H1 (cell line): ENCODE measurements at regions not wholly inside any gene's neighbourhood (a gene's known extent, or its start where the extent isn't known, plus 50 kb on each side); places are given as distances from the start of the nearest gene placed in this dataset.

ENCODE experiments used
- CTCF ChIA-PET: fragments of 300-600 bp; sonication (Branson Sonifier 250); formaldehyde crosslinking; loops from one replicate; lab custom pipeline; 2021; ENCODE audit not compliant: partially characterized antibody; lab: Charles Lee
- POLR2A ChIA-PET: fragments of 300-600 bp; sonication (Branson Sonifier 250); formaldehyde crosslinking; loops from one replicate; lab custom pipeline; 2021; ENCODE audit warnings: inconsistent platforms; ENCODE audit not compliant: partially characterized antibody; lab: Charles Lee
- DNase-seq, 2 experiments: peaks; one replicate each; pipeline versions ENCODE4 v3.0.0 to v3.0.0-alpha.2; 2010 to 2022; ENCODE audit warnings: low spot score in 2 of 2, low read depth in 1 of 2, mixed read lengths in 1 of 2
- FAIRE-seq: peaks from 2 replicates; lab custom pipeline; 2011; peaks lifted over from hg19 to GRCh38; lab: Jason Lieb, UNC
- H2AFZ ChIP-seq: 2 replicates; pipeline ENCODE4 v1.8.1; 2012; ENCODE audit warnings: low read length, inconsistent platforms
- H2AK5ac ChIP-seq: 2 replicates; pipeline ENCODE4 v1.6.1; 2013; ENCODE audit warnings: low read depth, low read length
- H2BK120ac ChIP-seq: replicated peaks from 2 replicates; pipeline ENCODE3; 2013; ENCODE audit warnings: low read depth, low read length, inconsistent platforms
- H2BK12ac ChIP-seq: 2 replicates; pipeline ENCODE4 v1.6.1; 2013; ENCODE audit warnings: low read depth, low read length
- H2BK15ac ChIP-seq: 2 replicates; pipeline ENCODE4 v1.6.1; 2013; ENCODE audit warnings: low read length
- H2BK20ac ChIP-seq: 2 replicates; pipeline ENCODE4 v1.6.1; 2013; ENCODE audit warnings: low read length
- H2BK5ac ChIP-seq: 2 replicates; pipeline ENCODE4 v1.6.1; 2013; ENCODE audit warnings: low read depth, low read length
- H3K14ac ChIP-seq: 2 replicates; pipeline ENCODE4 v1.6.1; 2013; ENCODE audit warnings: inconsistent platforms; ENCODE audit not compliant: insufficient read length
- H3K18ac ChIP-seq: 2 replicates; pipeline ENCODE4 v1.6.1; 2013; ENCODE audit warnings: low read length; ENCODE audit errors: extremely low read depth
- H3K23ac ChIP-seq: 2 replicates; pipeline ENCODE4 v1.6.1; 2013; ENCODE audit warnings: inconsistent platforms; ENCODE audit not compliant: insufficient read length
- H3K23me2 ChIP-seq: 2 replicates; pipeline ENCODE4 v1.6.1; 2013; ENCODE audit warnings: low read depth, low read length
- H3K27ac ChIP-seq: 2 replicates; pipeline ENCODE4 v1.6.1; 2011; ENCODE audit warnings: low read depth, low read length, inconsistent platforms
- H3K27me3 ChIP-seq, 4 experiments: replicated peaks in 1 of 4; 1 replicate in 1 of 4; 2 replicates in 3 of 4; pipeline versions ENCODE4 v1.6.1 to v1.8.1; 2011 to 2013; ENCODE audit warnings: low read length in 3 of 4, mild to moderate bottlenecking in 3 of 4, inconsistent platforms in 2 of 4, mixed read lengths in 2 of 4, moderate library complexity in 1 of 4; ENCODE audit not compliant: control insufficient read depth in 3 of 4, insufficient read depth in 3 of 4; ENCODE audit errors: extremely low read depth in 1 of 4
- H3K36me3 ChIP-seq, 4 experiments: 2 replicates each; pipeline versions ENCODE4 v1.6.1 to v1.8.1; 2011 to 2013; ENCODE audit warnings: mild to moderate bottlenecking in 4 of 4, low read length in 3 of 4, moderate library complexity in 2 of 4, control low read depth in 1 of 4, inconsistent platforms in 1 of 4; ENCODE audit not compliant: insufficient read depth in 4 of 4, control insufficient read depth in 2 of 4
- H3K4ac ChIP-seq: replicated peaks from 2 replicates; pipeline ENCODE3; 2013; ENCODE audit warnings: low read length, low read depth, mixed read lengths, inconsistent platforms; ENCODE audit not compliant: insufficient read length
- H3K4me1 ChIP-seq, 4 experiments: replicated peaks in 1 of 4; 1 replicate in 1 of 4; 2 replicates in 3 of 4; pipeline versions ENCODE4 v1.6.1 to v1.8.1; 2011 to 2013; ENCODE audit warnings: low read length in 3 of 4, inconsistent platforms in 2 of 4, mixed read lengths in 1 of 4; ENCODE audit not compliant: insufficient read depth in 4 of 4, control insufficient read depth in 3 of 4
- H3K4me2 ChIP-seq, 2 experiments: 2 replicates each; pipeline versions ENCODE4 v1.6.1 to v1.8.1; 2011 to 2013; ENCODE audit warnings: low read depth in 2 of 2, low read length in 2 of 2, control low read depth in 1 of 2, inconsistent platforms in 1 of 2, mild to moderate bottlenecking in 1 of 2; ENCODE audit not compliant: insufficient read depth in 1 of 2
- H3K4me3 ChIP-seq, 4 experiments: fragments of 200-600, 300-600 bp in 1 of 4; sonication (generic), shearing (Covaris generic), sonication (Bioruptor Twin) in 1 of 4; 2 replicates each; pipeline versions ENCODE4 v1.5.1 to v1.8.1; 2011 to 2016; ENCODE audit warnings: low read length in 4 of 4, low read depth in 3 of 4, control low read depth in 2 of 4, inconsistent platforms in 2 of 4, mild to moderate bottlenecking in 2 of 4, mixed read lengths in 1 of 4, moderate library complexity in 1 of 4; ENCODE audit not compliant: insufficient read depth in 2 of 4; ENCODE audit errors: extremely low read depth in 1 of 4
- H3K56ac ChIP-seq: replicated peaks from 2 replicates; pipeline ENCODE3; 2013; ENCODE audit warnings: low read depth, mild to moderate bottlenecking, mixed read lengths, low read length, inconsistent platforms; ENCODE audit not compliant: insufficient read length
- H3K79me1 ChIP-seq: 2 replicates; pipeline ENCODE4 v1.6.1; 2013; ENCODE audit warnings: low read depth, low read length, control low read depth
- H3K79me2 ChIP-seq, 2 experiments: 2 replicates each; pipeline versions ENCODE4 v1.6.1 to v1.8.1; 2012 to 2013; ENCODE audit warnings: low read length in 2 of 2, mild to moderate bottlenecking in 2 of 2, inconsistent platforms in 1 of 2; ENCODE audit not compliant: insufficient read depth in 2 of 2, control insufficient read depth in 1 of 2
- H3K9ac ChIP-seq, 4 experiments: replicated peaks in 1 of 4; 1 replicate in 1 of 4; 2 replicates in 3 of 4; pipeline versions ENCODE4 v1.6.1 to v1.8.1; 2011 to 2013; ENCODE audit warnings: low read depth in 3 of 4, low read length in 3 of 4, control low read depth in 2 of 4, mild to moderate bottlenecking in 2 of 4, moderate library complexity in 2 of 4, inconsistent platforms in 1 of 4; ENCODE audit errors: extremely low read depth in 1 of 4
- H3K9me3 ChIP-seq, 2 experiments: 2 replicates each; pipeline versions ENCODE4 v1.6.1 to v1.8.1; 2012 to 2013; ENCODE audit warnings: mild to moderate bottlenecking in 2 of 2, moderate library complexity in 2 of 2, control low read depth in 1 of 2, inconsistent platforms in 1 of 2, low read depth in 1 of 2, low read length in 1 of 2, mixed read lengths in 1 of 2; ENCODE audit not compliant: insufficient read depth in 2 of 2
- H4K20me1 ChIP-seq, 2 experiments: replicated peaks in 1 of 2; 2 replicates each; pipeline versions ENCODE3 to v1.8.1; 2011 to 2013; ENCODE audit warnings: inconsistent platforms in 2 of 2, low read length in 2 of 2, mild to moderate bottlenecking in 1 of 2; ENCODE audit not compliant: insufficient read depth in 2 of 2, control insufficient read depth in 1 of 2
- H4K5ac ChIP-seq: 2 replicates; pipeline ENCODE4 v1.6.1; 2013; ENCODE audit warnings: low read length, low read depth, mixed read lengths, inconsistent platforms; ENCODE audit not compliant: insufficient read length
- H4K8ac ChIP-seq: 2 replicates; pipeline ENCODE4 v1.8.0; 2013; ENCODE audit warnings: mild to moderate bottlenecking, moderate library complexity, low read length, inconsistent platforms; ENCODE audit not compliant: insufficient read depth; ENCODE audit errors: extremely low read depth
- H4K91ac ChIP-seq: replicated peaks from 2 replicates; pipeline ENCODE3; 2013; ENCODE audit warnings: low read length, mixed read lengths, inconsistent platforms; ENCODE audit not compliant: insufficient read length
- BCL11A ChIP-seq, 2 experiments: IDR thresholded peaks; one replicate each; pipeline ENCODE4 v1.6.1; 2011; ENCODE audit warnings: low read depth in 2 of 2, low read length in 2 of 2, mild to moderate bottlenecking in 2 of 2
- CBX5 ChIP-seq: fragments of 300-800, 300-1000 bp; sonication (generic); IDR thresholded peaks from 2 replicates; pipeline ENCODE4 v1.7.1; 2016; ENCODE audit warnings: antibody characterized with exemption, low read length, low read depth
- CBX8 ChIP-seq: fragments of 300-800, 300-1000 bp; sonication (generic); IDR thresholded peaks from 2 replicates; pipeline ENCODE4 v1.7.1; 2016; ENCODE audit warnings: low read depth, low read length, borderline replicate concordance
- CHD2 ChIP-seq: IDR thresholded peaks from 2 replicates; pipeline ENCODE4 v1.6.1; 2012; ENCODE audit warnings: low read length, improper control_type of control experiment
- EGR1 ChIP-seq: IDR thresholded peaks from 2 replicates; pipeline ENCODE4 v1.6.1; 2011; ENCODE audit warnings: low read depth, low read length, borderline replicate concordance
- HDAC2 ChIP-seq, 2 experiments: fragments of 300-600 bp in 1 of 2; sonication (generic) in 1 of 2; IDR thresholded peaks; 2 replicates each; pipeline ENCODE4 v1.6.1; 2011 to 2012; ENCODE audit warnings: low read depth in 2 of 2, low read length in 2 of 2, mild to moderate bottlenecking in 2 of 2, moderate library complexity in 2 of 2, borderline replicate concordance in 1 of 2, inconsistent platforms in 1 of 2
- JUND ChIP-seq: IDR thresholded peaks from 2 replicates; pipeline ENCODE4 v1.6.1; 2011; ENCODE audit warnings: mild to moderate bottlenecking, improper control_type of control experiment, low read length
- NANOG ChIP-seq: IDR thresholded peaks from 2 replicates; pipeline ENCODE4 v1.6.1; 2011; ENCODE audit warnings: low read length, low read depth, mild to moderate bottlenecking, inconsistent platforms; ENCODE audit not compliant: insufficient read depth, poor library complexity, severe bottlenecking
- NRF1 ChIP-seq: IDR thresholded peaks from 2 replicates; pipeline ENCODE4 v1.6.1; 2011; ENCODE audit warnings: mild to moderate bottlenecking, low read depth, low read length, improper control_type of control experiment
- RBBP5 ChIP-seq: IDR thresholded peaks from 2 replicates; pipeline ENCODE4 v1.7.1; 2012; ENCODE audit warnings: low read depth, mild to moderate bottlenecking, inconsistent platforms, low read length, moderate library complexity, borderline replicate concordance
- RFX5 ChIP-seq: IDR thresholded peaks from 2 replicates; pipeline ENCODE4 v1.6.1; 2011; ENCODE audit warnings: low read depth, low read length, improper control_type of control experiment, borderline replicate concordance
- RXRA ChIP-seq: IDR thresholded peaks from 2 replicates; pipeline ENCODE4 v1.6.1; 2011; ENCODE audit warnings: low read depth, mild to moderate bottlenecking, low read length, moderate library complexity; ENCODE audit not compliant: insufficient read depth
- SRF ChIP-seq: IDR thresholded peaks from 2 replicates; pipeline ENCODE4 v1.6.1; 2011; ENCODE audit warnings: mild to moderate bottlenecking, low read depth, low read length, moderate library complexity
- SUZ12 ChIP-seq: fragments of 200-600 bp; sonication (generic); IDR thresholded peaks from 2 replicates; pipeline ENCODE4 v1.6.1; 2012; ENCODE audit warnings: mild to moderate bottlenecking, inconsistent platforms, low read length, moderate library complexity, mixed read lengths
- YY1 ChIP-seq: IDR thresholded peaks from 2 replicates; pipeline ENCODE4 v1.6.1; 2011; ENCODE audit warnings: low read depth, mild to moderate bottlenecking, low read length
- WGBS, 2 experiments: shearing (Covaris generic) in 1 of 2; methylation state at CpG; one replicate each; pipeline versions ENCODE4 v1.1.6 to v1.1.7; 2013 to 2015; ENCODE audit warnings: low lambda C conversion rate in 2 of 2, mixed read lengths in 2 of 2, inconsistent platforms in 1 of 2, low coverage in 1 of 2, missing lambda C conversion rate in 1 of 2; ENCODE audit not compliant: insufficient replicate concordance in 2 of 2, insufficient coverage in 1 of 2, insufficient read length in 1 of 2; ENCODE audit errors: extremely low coverage in 1 of 2, missing lambda C conversion rate in 1 of 2; 5-methylcytosine and 5-hydroxymethylcytosine counted together

DNA sequence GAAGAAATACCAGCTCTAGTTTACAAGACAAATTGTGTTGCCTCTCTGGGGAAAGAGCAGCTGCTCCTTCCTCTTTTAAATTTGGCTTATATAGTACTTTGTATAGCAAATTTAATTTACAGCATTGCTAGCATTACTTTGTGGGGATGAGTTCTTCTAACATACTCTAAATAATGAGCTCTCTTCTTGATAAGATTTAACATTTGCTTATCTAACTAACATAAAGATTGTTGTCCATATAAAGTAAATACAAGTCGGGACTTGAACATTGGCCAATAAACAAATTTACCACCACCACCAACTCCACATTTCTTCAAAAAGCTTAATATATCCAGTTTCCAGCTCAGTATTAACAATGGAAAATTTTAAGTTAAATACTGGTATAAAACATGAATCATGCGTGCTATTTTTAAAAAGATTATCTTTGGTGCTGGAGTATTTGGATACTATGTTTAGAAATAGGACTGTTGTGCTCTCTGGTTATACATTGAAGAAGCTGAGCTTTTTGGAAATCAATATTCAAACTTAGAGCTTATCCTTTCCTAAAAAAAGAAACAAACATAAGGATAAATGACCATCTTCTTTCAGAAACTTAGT, 1146.9 kb upstream of the GJE1 start:
- no peaks in the 10 kb centered on the region for H3K36me3 ChIP-seq
- no peak overlapping the region for H2AK5ac ChIP-seq
- H2BK120ac ChIP-seq = no peak overlapping the region
- H3K4me1 ChIP-seq = no peaks in the 10 kb centered on the region
- H3K79me2 ChIP-seq = no peaks in the 10 kb centered on the region
- no peak for DNase-seq
- ChIA-PET CTCF (no interaction called here), POLR2A (no interaction called here)
- H2AFZ ChIP-seq = no peak overlapping the region
- no peak overlapping the region for H3K4me2 ChIP-seq
- no peak overlapping the region for H3K4ac ChIP-seq
- no peak overlapping the region for H2BK5ac ChIP-seq
- no peak overlapping the region for H3K56ac ChIP-seq
- H3K9me3 ChIP-seq = no peaks in the 10 kb centered on the region
- FAIRE-seq = no peak
- H2BK20ac ChIP-seq = no peak overlapping the region
- H2BK12ac ChIP-seq = no peak overlapping the region
- no peak overlapping the region for H3K4me3 ChIP-seq
- no peak overlapping the region for H3K14ac ChIP-seq
- H4K91ac ChIP-seq = no peak overlapping the region
- H3K79me1 ChIP-seq = no peaks in the 10 kb centered on the region
- no peaks in the 10 kb centered on the region for H4K20me1 ChIP-seq
- no peak overlapping the region for H4K5ac ChIP-seq
- no peaks in the 10 kb centered on the region for H3K27me3 ChIP-seq
- 88% methylated on average over 2 of the region's 2 CpGs; no CpG with 5 or more reads in 1 of the 2 experiments for WGBS, 2 experiments
- H3K18ac ChIP-seq = no peak overlapping the region
- no peak overlapping the region for H4K8ac ChIP-seq
- no peaks in the 10 kb centered on the region for H3K23me2 ChIP-seq
- H2BK15ac ChIP-seq = no peak overlapping the region
- no peak overlapping the region for H3K27ac ChIP-seq
- no peak overlapping the region for H3K9ac ChIP-seq
- H3K23ac ChIP-seq = no peak overlapping the region
- no peak for TF ChIP-seq RBBP5
- TF ChIP-seq CHD2 = no peak
- TF ChIP-seq YY1 = no peak
- TF ChIP-seq RXRA = no peak
- no peak for TF ChIP-seq SRF
- no peak for TF ChIP-seq BCL11A (IDR thresholded peaks at IDR 0.05; ENCODE audit: low read depth in 2 of 2, low read length in 2 of 2)
- no peak for TF ChIP-seq RFX5
- TF ChIP-seq EGR1 = no peak
- no peak for TF ChIP-seq CBX8
- TF ChIP-seq SUZ12 = no peak
- TF ChIP-seq CBX5 = no peak
- no peak for TF ChIP-seq NANOG
- no peak for TF ChIP-seq JUND
- no peak for TF ChIP-seq HDAC2 (IDR thresholded peaks at IDR 0.05; ENCODE audit: borderline replicate concordance in 1 of 2, low read depth in 2 of 2, low read length in 2 of 2)
- TF ChIP-seq NRF1 = no peak
